Heart left ventricle (tissue), 13 donors: ENCODE measurements at regions not wholly inside any gene's neighbourhood (a gene's known extent, or its start where the extent isn't known, plus 50 kb on each side); places are given as distances from the start of the nearest gene placed in this dataset.

Source experiments
- POLR2A ChIP-seq, 2 donors: fragments of 450-650 bp; IDR thresholded peaks; one replicate each; pipeline ENCODE4 v1.6.1; 2017; ENCODE audit warnings: antibody characterized with exemption in 2 of 2, mild to moderate bottlenecking in 2 of 2, moderate library complexity in 2 of 2
- TF ChIP-seq, protein P1 (sequence below), 12 donors: fragments of 200-600 bp; sonication (generic) in 4 of 12; IDR thresholded peaks; one replicate each; pipeline versions ENCODE4 v1.5.0 to v1.8.0; 2018 to 2022; ENCODE audit warnings: antibody characterized with exemption in 12 of 12, mild to moderate bottlenecking in 5 of 12
- donor health status: ischemic (EF 13 %, LVEDD 7.1; RV severe dilation, severe dysfunction).
- donor health status: DM: no; HTN: yes; CAD: no.
- donor health status: DM: no; HTN: no; CAD: no.
- donor health status: ischemic (EF 25% LVEDD 6.9; RV normal size, moderate dysfunction).
- donor health status: ischemic (EF 25% LVEDD 5.7; RV mildly dilated, moderate dysfunction).
- donor health status: ischemic (EF 35%, LVEDD 5.7; RV mildly dilated, moderate dysfunction).
- donor health status: nonischemic (EF 11% LVEDD 7.7; RV severe dilation, severe dysfunction).
- donor health status: DM: yes; HTN: yes; CAD: no.
- donor health status: PGD.
- donor health status: ischemic (EF 29% LVEDD 5.4; RV normal size, mild dysfunction).
- donor health status: nonischemic (EF 23%, LVEDD 6.1; RV moderate dilation, normal function).

DNA sequence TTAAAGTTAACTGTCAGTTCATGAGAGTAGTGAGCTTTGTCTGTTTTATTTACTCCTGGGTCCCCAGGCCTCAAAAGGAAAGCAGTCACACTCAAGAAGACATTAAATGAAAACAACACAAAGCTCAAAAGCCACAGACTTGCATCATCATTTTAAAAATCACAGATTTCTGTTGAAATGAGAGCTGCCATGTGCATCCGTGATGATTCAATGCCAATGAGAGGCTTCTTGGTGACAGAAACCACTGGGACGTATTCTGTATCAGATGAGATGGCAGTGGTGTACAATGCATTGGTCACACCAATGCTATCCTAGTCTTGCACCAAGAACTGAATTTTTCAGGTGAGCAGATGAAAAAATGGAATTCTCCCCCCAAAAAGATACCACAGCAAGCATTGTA lies 204.8 kb downstream of the ANAPC1 start:
- no peak for TF ChIP-seq POLR2A (IDR thresholded peaks at IDR 0.05)
- TF ChIP-seq, protein P1, sequence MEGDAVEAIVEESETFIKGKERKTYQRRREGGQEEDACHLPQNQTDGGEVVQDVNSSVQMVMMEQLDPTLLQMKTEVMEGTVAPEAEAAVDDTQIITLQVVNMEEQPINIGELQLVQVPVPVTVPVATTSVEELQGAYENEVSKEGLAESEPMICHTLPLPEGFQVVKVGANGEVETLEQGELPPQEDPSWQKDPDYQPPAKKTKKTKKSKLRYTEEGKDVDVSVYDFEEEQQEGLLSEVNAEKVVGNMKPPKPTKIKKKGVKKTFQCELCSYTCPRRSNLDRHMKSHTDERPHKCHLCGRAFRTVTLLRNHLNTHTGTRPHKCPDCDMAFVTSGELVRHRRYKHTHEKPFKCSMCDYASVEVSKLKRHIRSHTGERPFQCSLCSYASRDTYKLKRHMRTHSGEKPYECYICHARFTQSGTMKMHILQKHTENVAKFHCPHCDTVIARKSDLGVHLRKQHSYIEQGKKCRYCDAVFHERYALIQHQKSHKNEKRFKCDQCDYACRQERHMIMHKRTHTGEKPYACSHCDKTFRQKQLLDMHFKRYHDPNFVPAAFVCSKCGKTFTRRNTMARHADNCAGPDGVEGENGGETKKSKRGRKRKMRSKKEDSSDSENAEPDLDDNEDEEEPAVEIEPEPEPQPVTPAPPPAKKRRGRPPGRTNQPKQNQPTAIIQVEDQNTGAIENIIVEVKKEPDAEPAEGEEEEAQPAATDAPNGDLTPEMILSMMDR (IDR thresholded peaks at IDR 0.05): no peak
